AG09309 (cell line): ENCODE measurements at regions not wholly inside any gene's neighbourhood (a gene's known extent, or its start where the extent isn't known, plus 50 kb on each side); places are given as distances from the start of the nearest gene placed in this dataset.

Experiments used
- DNase-seq: peaks from one replicate; pipeline ENCODE4 v3.0.0-alpha.2; 2010; ENCODE audit warnings: low read depth
- H3K4me3 ChIP-seq: 2 replicates; pipeline ENCODE4 v1.5.1; 2011; ENCODE audit warnings: mild to moderate bottlenecking, low read depth, low read length, moderate library complexity; ENCODE audit not compliant: control insufficient read depth
- CTCF ChIP-seq: IDR thresholded peaks from 2 replicates; pipeline ENCODE4 v1.5.1; 2011; ENCODE audit warnings: mild to moderate bottlenecking, low read depth, low read length, inconsistent platforms; ENCODE audit not compliant: insufficient read depth, control insufficient read depth; ENCODE audit errors: missing control alignments

GRCh38 chr2:12267042-12267441, 449.7 kb upstream of the TRIB2 start:
- TF ChIP-seq CTCF: no peak
- no peak for DNase-seq
- no peak overlapping the region for H3K4me3 ChIP-seq

- TF ChIP-seq CTCF: no peak
- H3K4me3 ChIP-seq: no peak overlapping the region
- no peak for DNase-seq
Observed at GRCh38 chr2:12269041-12269972, 447.4 kb upstream of the TRIB2 start.

GRCh38 chr2:12270876-12271588, 445.7 kb upstream of the TRIB2 start:
- no peak for DNase-seq
- no peak for TF ChIP-seq CTCF
- no peak overlapping the region for H3K4me3 ChIP-seq

- H3K4me3 ChIP-seq: no peak overlapping the region
- no peak for TF ChIP-seq CTCF
- DNase-seq: no peak
Observed at GRCh38 chr2:12271589-12271984, 445.1 kb upstream of the TRIB2 start.

GRCh38 chr2:12273111-12273510, 443.6 kb upstream of the TRIB2 start:
- TF ChIP-seq CTCF: no peak
- no peak overlapping the region for H3K4me3 ChIP-seq
- no peak for DNase-seq

GRCh38 chr2:12274591-12274990, 442.1 kb upstream of the TRIB2 start:
- no peak overlapping the region for H3K4me3 ChIP-seq
- no peak for TF ChIP-seq CTCF
- no peak for DNase-seq
